ES-I3 (cell line): ENCODE measurements at regions not wholly inside any gene's neighbourhood (a gene's known extent, or its start where the extent isn't known, plus 50 kb on each side); places are given as distances from the start of the nearest gene placed in this dataset.
"Not testable (repeated sequence)": the region's sequence is repeated elsewhere in the genome, so short reads cannot be mapped to it uniquely, and the experiment has no call there.

ENCODE experiments used
- H3K36me3 ChIP-seq: 2 replicates; pipeline ENCODE4 v1.6.1; 2013; ENCODE audit warnings: mild to moderate bottlenecking, low read length, control low read depth, moderate library complexity; ENCODE audit not compliant: insufficient read depth
- H3K4me1 ChIP-seq: 2 replicates; pipeline ENCODE4 v1.6.1; 2013; ENCODE audit warnings: mild to moderate bottlenecking, control low read depth, low read length; ENCODE audit not compliant: insufficient read depth
- H3K9ac ChIP-seq: 2 replicates; pipeline ENCODE4 v1.6.1; 2013; ENCODE audit warnings: low read depth, mild to moderate bottlenecking, low read length, moderate library complexity
- H3K9me3 ChIP-seq: 2 replicates; pipeline ENCODE4 v1.6.1; 2013; ENCODE audit warnings: mild to moderate bottlenecking, low read length, moderate library complexity; ENCODE audit not compliant: control insufficient read depth, insufficient read depth

DNA sequence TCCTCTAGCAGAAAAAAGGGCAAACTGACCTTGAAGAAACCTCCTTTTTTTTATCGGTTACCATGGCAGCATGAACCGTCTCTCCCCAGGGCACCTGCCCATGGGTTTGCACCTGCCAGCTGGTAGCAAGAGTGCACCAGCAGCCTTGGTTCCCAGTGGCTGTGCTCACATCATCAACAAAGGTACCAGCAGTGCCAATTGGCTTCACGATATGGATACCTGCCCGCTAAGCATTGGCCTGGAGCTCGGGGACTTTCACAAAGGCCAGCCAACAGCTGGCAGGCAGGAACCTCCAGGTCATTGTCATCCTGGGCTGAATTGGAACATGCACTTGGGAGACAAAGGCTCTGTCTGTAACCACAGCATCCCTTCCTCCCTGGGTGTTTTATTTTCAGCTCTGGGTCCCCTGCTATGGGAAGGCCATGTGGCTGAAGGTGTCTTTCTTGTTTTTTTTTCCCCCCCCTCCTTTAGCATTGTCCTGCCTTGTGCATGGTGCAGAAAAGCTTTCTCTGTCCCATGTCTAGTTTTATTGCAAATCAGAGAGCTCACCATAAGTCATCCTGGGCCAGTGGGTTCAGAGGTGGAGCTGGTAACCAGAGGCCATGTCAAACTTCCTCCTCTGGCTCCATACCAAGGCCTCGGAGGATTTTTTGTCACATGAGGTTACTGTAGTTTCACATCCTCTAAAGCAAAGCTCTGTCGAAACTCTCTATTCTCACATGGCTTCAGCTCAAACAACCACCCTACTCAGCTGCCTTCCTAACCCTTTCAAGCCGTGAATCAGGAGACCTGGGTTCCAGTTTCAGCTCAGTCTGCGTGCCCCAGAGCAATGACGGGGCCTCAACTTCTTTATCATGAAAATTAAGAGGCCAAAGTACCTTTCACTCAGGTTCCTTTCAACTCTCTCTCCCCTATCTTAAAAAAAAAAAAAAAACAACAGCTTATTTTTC lies 145.5 kb upstream of the MAP3K1 start:
- H3K9me3 ChIP-seq, result no peaks in the 10 kb centered on the region
- H3K9ac ChIP-seq, result no peak overlapping the region
- H3K36me3 ChIP-seq, result no peaks in the 10 kb centered on the region; the same call in 1 of the 2 replicates
- peaks cover 23% of the 10 kb centered on the region for H3K4me1 ChIP-seq

DNA sequence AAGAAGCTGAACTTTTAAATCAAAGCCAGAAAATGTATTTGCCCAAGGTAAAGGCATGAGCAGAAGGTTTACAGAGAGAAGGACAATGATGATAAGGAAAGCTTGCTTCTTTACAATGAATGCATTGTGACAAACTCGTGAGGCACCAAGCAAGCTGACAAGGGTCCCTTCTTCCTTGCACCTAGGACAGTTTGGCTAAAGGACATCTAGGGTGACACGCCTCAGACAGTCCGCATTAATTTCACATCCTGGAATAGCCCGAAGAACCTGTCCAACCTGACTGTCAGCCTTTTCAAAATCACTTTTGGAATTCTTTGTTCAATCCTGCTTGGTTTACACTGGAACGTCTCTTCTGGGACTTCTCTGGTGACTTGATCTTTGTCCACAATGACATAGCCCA lies 146.4 kb upstream of the MAP3K1 start:
- H3K9ac ChIP-seq, result no peak overlapping the region
- no peaks in the 10 kb centered on the region; the same call in 1 of the 2 replicates for H3K36me3 ChIP-seq
- peaks cover 23% of the 10 kb centered on the region for H3K4me1 ChIP-seq
- H3K9me3 ChIP-seq, result no peaks in the 10 kb centered on the region

DNA sequence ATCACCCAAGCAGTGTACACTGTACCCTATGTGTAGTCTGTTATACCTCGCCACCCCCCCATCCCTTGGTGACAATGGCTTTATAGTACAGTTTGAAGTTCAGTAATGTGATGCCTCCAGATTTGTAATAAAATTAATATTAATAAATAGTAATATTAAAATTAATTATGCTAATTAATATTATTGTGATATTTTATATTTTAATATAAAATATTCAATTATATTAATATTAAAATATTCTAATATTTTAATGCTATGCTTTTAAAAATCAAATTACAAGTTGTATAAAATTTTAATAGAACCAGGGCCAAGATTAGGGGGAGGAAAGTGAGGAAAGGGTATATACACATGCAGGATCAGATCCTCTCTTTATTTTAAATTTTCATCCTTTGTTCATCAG lies 147.7 kb upstream of the MAP3K1 start:
- H3K36me3 ChIP-seq, result no peaks in the 10 kb centered on the region; the same call in 1 of the 2 replicates
- no peaks in the 10 kb centered on the region for H3K9me3 ChIP-seq
- no peak overlapping the region for H3K9ac ChIP-seq
- H3K4me1 ChIP-seq, result peaks cover 27% of the 10 kb centered on the region

GRCh38 chr5:56666901-56667300 lies 148.4 kb upstream of the MAP3K1 start:
- no peak overlapping the region for H3K9ac ChIP-seq
- no peaks in the 10 kb centered on the region; the same call in 1 of the 2 replicates for H3K36me3 ChIP-seq
- no peaks in the 10 kb centered on the region for H3K9me3 ChIP-seq
- H3K4me1 ChIP-seq, result peaks cover 30% of the 10 kb centered on the region

GRCh38 chr5:56665117-56665516 lies 150.2 kb upstream of the MAP3K1 start:
- not testable (repeated sequence) for H3K36me3 ChIP-seq, H3K9ac ChIP-seq, H3K9me3 ChIP-seq
- H3K4me1 ChIP-seq, result peaks cover 19% of the 10 kb centered on the region

DNA sequence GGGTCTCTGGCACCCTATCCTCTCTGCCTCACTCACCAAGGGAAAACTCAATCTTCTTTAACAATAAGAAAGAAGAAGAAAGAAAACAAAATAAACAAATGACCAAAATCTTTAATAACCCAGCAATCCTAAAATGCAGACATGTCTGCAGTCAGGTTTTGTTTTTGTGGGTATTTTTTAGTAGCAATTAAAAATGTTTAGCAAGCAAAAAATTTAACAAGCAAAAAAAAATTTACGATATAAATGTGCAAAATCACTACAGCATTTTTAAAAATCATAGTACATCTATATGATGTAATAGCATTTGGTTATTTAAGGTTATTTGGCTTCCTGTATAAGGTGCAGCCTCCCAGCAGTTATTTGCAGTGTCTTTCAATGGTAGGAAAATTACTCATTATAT lies 151.3 kb upstream of the MAP3K1 start:
- H3K4me1 ChIP-seq, result peaks cover 11% of the 10 kb centered on the region; the same call in 1 of the 2 replicates
- H3K9me3 ChIP-seq, result no peaks in the 10 kb centered on the region
- no peak overlapping the region for H3K9ac ChIP-seq
- no peaks in the 10 kb centered on the region; the same call in none of the 2 replicates for H3K36me3 ChIP-seq

GRCh38 chr5:56663523-56663922 lies 151.8 kb upstream of the MAP3K1 start:
- Histone ChIP-seq H3K4me1 (peaks cover 7% of the 10 kb centered on the region; the same call in 1 of the 2 replicates), H3K36me3 (no peaks in the 10 kb centered on the region; the same call in none of the 2 replicates), H3K9me3 (no peaks in the 10 kb centered on the region), H3K9ac (no peak overlapping the region)

DNA sequence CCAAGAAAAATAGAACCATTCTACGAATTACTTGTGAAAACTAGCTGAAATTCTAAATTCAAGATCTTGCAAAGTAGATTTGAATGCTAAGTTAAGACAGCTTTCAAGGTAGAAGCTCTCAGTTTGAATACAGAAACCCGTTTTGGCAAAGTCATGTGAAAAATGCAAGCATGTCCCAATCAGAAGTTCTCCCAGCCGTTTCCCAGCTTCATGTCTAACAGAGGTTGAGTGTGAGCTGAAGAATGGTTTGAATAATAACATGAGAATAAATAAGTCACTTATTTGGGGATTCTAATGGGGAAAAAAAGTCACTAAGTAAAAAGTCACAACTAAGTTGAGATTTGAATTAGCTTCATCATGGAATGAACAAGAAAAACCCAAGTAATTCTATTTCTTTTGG lies 152.5 kb upstream of the MAP3K1 start:
- Histone ChIP-seq H3K4me1 (peaks cover 7% of the 10 kb centered on the region; the same call in 1 of the 2 replicates), H3K9ac (no peak overlapping the region), H3K9me3 (no peaks in the 10 kb centered on the region), H3K36me3 (no peaks in the 10 kb centered on the region; the same call in none of the 2 replicates)

GRCh38 chr5:56659971-56660370 lies 155.4 kb upstream of the MAP3K1 start:
- Histone ChIP-seq H3K9ac (no peak overlapping the region), H3K4me1 (peaks cover 7% of the 10 kb centered on the region; the same call in 1 of the 2 replicates), H3K36me3 (no peaks in the 10 kb centered on the region; the same call in none of the 2 replicates), H3K9me3 (no peaks in the 10 kb centered on the region)

GRCh38 chr5:56658972-56659371 lies 156.4 kb upstream of the MAP3K1 start:
- peaks cover 7% of the 10 kb centered on the region; the same call in 1 of the 2 replicates for H3K4me1 ChIP-seq
- no peaks in the 10 kb centered on the region for H3K9me3 ChIP-seq
- H3K36me3 ChIP-seq, result no peaks in the 10 kb centered on the region; the same call in 1 of the 2 replicates
- H3K9ac ChIP-seq, result no peak overlapping the region

DNA sequence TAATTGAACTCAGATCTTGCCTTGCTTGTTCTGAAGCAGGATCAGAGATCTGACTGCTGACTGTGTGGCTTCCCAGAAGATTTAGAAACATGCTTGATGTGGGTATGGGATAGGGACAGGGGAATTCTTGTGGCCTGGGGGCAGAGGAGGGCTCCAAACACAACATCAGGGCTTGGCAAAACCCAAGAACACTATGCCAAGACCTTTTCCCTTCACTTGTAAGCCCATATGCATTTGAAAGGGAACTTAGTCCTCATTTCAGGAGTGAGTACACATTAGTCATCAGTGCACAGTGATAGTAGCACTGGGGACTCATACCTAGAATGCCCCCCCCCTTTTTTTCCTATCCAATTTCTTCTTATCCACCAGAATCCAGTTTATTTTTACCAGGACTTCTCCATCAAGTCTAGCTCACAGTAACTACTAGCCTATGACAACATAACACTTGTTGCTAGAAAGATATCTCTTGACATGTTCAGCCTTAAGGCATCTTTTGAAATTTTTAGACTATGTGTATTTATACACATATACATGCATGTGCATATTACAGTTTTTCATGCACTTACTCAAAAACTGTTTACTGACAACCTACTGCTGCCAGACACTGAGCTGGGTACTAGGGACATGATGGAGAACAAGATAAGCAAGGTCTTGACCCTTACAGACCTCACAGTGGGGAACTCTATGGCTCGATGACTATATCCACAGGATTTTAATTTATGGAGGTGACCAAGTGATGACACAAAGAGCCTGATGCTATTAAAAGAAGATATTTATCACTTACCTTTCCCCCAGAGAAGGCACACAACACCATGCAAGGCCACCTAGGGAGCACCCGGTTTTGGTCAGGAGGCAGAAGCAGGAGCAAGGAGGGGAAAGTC lies 158.3 kb upstream of the MAP3K1 start:
- Histone ChIP-seq H3K9ac (no peak overlapping the region), H3K36me3 (no peaks in the 10 kb centered on the region; the same call in 1 of the 2 replicates), H3K9me3 (no peaks in the 10 kb centered on the region), H3K4me1 (no peaks in the 10 kb centered on the region)

DNA sequence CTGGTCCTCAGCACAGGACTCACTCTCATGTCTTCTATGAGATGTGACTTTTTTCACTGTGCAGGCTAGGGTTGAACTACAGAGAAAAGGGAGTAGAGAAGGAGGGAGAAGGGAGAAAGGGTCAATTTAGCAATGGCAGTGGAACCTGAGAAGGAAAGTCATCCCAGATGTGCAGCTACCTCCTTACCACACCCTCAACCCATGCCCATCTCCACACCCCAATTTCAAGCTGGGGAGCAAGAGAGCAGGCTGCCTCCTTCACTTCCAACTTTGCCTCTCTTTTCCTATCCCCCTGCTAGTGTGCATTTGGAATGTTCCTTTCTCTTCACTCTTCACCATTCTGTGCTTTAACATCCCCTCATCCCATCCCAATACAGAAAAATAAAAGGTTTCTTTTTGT lies 163.5 kb upstream of the MAP3K1 start:
- H3K9ac ChIP-seq, result no peak overlapping the region
- H3K36me3 ChIP-seq, result no peaks in the 10 kb centered on the region
- H3K4me1 ChIP-seq, result no peaks in the 10 kb centered on the region
- H3K9me3 ChIP-seq, result no peaks in the 10 kb centered on the region

- Histone ChIP-seq H3K9ac (no peak overlapping the region), H3K9me3 (no peaks in the 10 kb centered on the region), H3K4me1 (no peaks in the 10 kb centered on the region), H3K36me3 (no peaks in the 10 kb centered on the region)
Measured at GRCh38 chr5:56650386-56650785, 165.0 kb upstream of the MAP3K1 start.

GRCh38 chr5:56649569-56649968 lies 165.8 kb upstream of the MAP3K1 start:
- Histone ChIP-seq H3K36me3 (no peaks in the 10 kb centered on the region), H3K9ac (no peak overlapping the region), H3K9me3 (no peaks in the 10 kb centered on the region), H3K4me1 (no peaks in the 10 kb centered on the region)
